RWPE1 (cell line): ENCODE measurements at regions not wholly inside any gene's neighbourhood (a gene's known extent, or its start where the extent isn't known, plus 50 kb on each side); places are given as distances from the start of the nearest gene placed in this dataset.

Experiments used
- CTCF ChIA-PET: fragments of 350-600 bp; sonication (Branson Sonifier 250); formaldehyde crosslinking; extraction: SDS; loops from one replicate; lab custom pipeline; 2021; lab: Yijun Ruan, JAX
- POLR2A ChIA-PET: fragments of 400-600 bp; formaldehyde crosslinking; extraction: SDS; loops from one replicate; lab custom pipeline; 2020; ENCODE audit warnings: antibody characterized with exemption; ENCODE audit not compliant: low non-redundant PET; lab: Yijun Ruan, JAX
- DNase-seq: peaks from one replicate; pipeline ENCODE4 v3.0.0; 2012; ENCODE audit warnings: low spot score
- H3K27ac ChIP-seq: fragments of 450-650 bp; 2 replicates; pipeline ENCODE4 v1.5.1; 2017
- TF ChIP-seq, protein P1 (sequence below): fragments of 450-650 bp; conservative IDR thresholded peaks from 2 replicates; pipeline ENCODE4 v1.5.1; 2017; ENCODE audit warnings: low read depth, mild to moderate bottlenecking

DNA sequence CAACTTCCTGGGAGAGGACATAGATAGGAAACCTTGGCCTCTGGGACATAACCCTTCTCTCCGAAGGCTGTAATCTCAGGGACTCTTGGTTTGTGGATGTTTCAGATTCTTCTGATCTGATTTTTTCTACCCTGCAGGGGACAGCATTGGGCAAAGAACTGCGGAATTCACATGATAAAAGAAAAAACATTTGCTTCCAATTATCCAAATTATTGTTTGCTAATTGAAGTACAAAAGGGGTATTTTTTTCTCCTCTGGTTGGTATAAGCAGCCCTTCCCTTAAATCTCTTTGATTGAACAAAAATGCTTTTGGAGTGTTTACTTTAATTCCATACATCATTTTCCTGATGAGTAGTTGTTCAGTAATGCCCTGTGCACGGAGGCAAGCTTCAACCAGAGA is 251.7 kb upstream of the IRX3 start:
- no peak for DNase-seq
- ChIA-PET CTCF (interaction anchor here (0.6 to 0.7 kb wide), 2 partner anchors 206 to 1026 kb away, joined by 3 to 6 read pairs; no protein-coding TSS in a partner anchor), POLR2A (no interaction called here)
- no peak overlapping the region for H3K27ac ChIP-seq
- TF ChIP-seq, protein P1, sequence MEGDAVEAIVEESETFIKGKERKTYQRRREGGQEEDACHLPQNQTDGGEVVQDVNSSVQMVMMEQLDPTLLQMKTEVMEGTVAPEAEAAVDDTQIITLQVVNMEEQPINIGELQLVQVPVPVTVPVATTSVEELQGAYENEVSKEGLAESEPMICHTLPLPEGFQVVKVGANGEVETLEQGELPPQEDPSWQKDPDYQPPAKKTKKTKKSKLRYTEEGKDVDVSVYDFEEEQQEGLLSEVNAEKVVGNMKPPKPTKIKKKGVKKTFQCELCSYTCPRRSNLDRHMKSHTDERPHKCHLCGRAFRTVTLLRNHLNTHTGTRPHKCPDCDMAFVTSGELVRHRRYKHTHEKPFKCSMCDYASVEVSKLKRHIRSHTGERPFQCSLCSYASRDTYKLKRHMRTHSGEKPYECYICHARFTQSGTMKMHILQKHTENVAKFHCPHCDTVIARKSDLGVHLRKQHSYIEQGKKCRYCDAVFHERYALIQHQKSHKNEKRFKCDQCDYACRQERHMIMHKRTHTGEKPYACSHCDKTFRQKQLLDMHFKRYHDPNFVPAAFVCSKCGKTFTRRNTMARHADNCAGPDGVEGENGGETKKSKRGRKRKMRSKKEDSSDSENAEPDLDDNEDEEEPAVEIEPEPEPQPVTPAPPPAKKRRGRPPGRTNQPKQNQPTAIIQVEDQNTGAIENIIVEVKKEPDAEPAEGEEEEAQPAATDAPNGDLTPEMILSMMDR = peak; percentile 34

DNA sequence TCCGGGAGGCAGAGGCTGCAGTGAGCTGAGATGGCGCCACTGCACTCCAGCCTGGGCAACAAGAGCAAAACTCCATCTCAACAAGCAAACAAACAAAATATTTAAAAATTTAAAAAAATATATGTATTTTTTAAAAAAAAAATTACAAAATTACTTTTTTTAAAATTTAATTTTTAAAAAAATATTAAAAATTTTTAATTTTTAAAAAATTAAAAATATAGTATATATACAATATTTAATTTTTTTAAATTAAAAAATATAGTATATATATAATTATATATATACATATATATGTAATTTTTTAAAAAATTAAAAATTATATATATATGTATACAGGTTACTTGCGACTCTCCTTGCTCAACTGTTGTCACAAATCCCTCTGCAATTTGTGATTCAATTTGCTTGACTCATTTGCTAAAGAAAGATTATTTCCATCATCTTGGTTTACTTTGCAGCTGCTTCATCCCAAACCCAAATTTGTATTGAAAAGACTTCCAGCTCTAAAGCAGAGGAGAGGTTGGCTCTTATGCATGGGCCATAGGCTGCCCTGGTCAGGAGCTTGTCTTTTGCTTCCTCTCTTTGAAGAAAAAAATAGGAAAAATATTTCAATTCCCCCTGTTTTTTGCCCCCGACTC is 247.4 kb upstream of the IRX3 start:
- CTCF ChIA-PET = interaction anchor here (0.6 kb wide), 1 partner anchor 14 kb away, joined by 3 read pairs; no protein-coding TSS in a partner anchor
- TF ChIP-seq, protein P1 = no peak
- no peak overlapping the region for H3K27ac ChIP-seq
- POLR2A ChIA-PET = no interaction called here
- DNase-seq = no peak

- no peak overlapping the region for H3K27ac ChIP-seq
- ChIA-PET POLR2A (no interaction called here), CTCF (no interaction called here)
- TF ChIP-seq, protein P1 = no peak
- DNase-seq = no peak
These were observed 240.3 kb upstream of the IRX3 start for GRCh38 chr16:54526916-54527315.

- ChIA-PET CTCF (interaction anchor here (0.6 kb wide), 1 partner anchor 15 kb away, joined by 3 read pairs; no protein-coding TSS in a partner anchor), POLR2A (no interaction called here)
- H3K27ac ChIP-seq = no peak overlapping the region
- DNase-seq = no peak
- TF ChIP-seq, protein P1 = no peak
These were observed 239.5 kb upstream of the IRX3 start for GRCh38 chr16:54526087-54526486.

DNA sequence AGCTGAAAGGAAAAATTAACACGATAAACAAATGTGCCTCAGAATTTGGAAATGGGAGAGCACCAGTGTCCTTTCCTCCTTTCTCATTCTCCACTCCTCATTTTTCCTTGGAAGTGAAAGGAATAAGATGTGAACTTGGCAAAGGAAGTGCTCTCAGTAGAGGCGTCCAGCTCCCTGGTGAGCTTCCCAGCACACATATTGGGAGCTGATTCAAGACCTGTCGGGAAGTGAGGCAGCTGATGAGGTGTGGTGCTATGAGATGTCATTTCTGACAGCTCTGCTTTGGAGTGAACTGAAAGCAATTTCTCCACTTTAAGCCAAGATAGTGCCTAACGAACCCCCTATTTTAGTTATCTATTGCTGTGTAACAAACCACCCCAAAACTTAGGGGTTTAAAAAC is 238.5 kb upstream of the IRX3 start:
- H3K27ac ChIP-seq = no peak overlapping the region
- TF ChIP-seq, protein P1 = no peak
- POLR2A ChIA-PET = no interaction called here
- CTCF ChIA-PET = interaction anchor here (0.6 kb wide), 2 partner anchors 224 to 489 kb away, joined by 3 to 4 read pairs; no protein-coding TSS in a partner anchor
- DNase-seq = no peak

DNA sequence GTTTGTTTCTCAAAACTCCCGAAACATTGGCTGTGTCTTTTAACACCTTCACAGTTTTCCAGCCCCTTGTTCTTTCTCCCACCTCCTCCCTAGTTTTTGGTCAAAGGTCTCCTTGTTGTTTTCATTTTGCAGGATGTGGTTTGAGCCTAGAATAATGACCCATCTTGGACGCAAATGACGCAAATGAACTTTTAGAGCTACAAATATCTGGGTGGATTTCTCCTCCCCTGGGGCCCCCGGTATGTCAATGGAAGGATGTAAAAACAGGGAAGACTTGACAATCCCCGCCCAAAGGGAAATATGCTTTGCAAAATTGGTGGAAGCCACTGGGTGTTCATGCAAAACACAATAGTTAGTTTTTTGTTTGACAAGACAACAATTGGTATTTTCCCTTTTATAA is 236.0 kb upstream of the IRX3 start:
- no peak for DNase-seq
- POLR2A ChIA-PET = no interaction called here
- TF ChIP-seq, protein P1 = no peak
- H3K27ac ChIP-seq = no peak overlapping the region
- CTCF ChIA-PET = interaction anchor here (0.5 kb wide), 1 partner anchor 1724 kb away, joined by 7 read pairs; no protein-coding TSS in a partner anchor
